GM21381 (cell line): ENCODE measurements at regions not wholly inside any gene's neighbourhood (a gene's known extent, or its start where the extent isn't known, plus 50 kb on each side); places are given as distances from the start of the nearest gene placed in this dataset.
A peak's percentile ranks its signal among the peaks of the same experiment; 100 is the strongest.

Source experiments
- ATAC-seq: cut with Tn5 transposase; IDR thresholded peaks from one replicate; pipeline ENCODE4 v1.9.1; 2021; ENCODE audit warnings: mild to moderate bottlenecking, moderate library complexity; ENCODE audit not compliant: unreplicated experiment

- no peak for ATAC-seq
These were observed 50.9 kb upstream of the RAP1GDS1 start for GRCh38 chr4:98210281-98210680.

GRCh38 chr4:98209111-98209510, 52.1 kb upstream of the RAP1GDS1 start:
- ATAC-seq, result no peak

GRCh38 chr4:98204236-98204553, 57.0 kb upstream of the RAP1GDS1 start:
- peak; percentile 56 for ATAC-seq

GRCh38 chr4:98203332-98204235, 57.6 kb upstream of the RAP1GDS1 start:
- peak; percentile 65 for ATAC-seq

- no peak for ATAC-seq
These were observed 58.3 kb upstream of the RAP1GDS1 start for GRCh38 chr4:98202907-98203306.

GRCh38 chr4:98199247-98199646, 56.0 kb upstream of the STPG2 start:
- ATAC-seq, result no peak

GRCh38 chr4:98195005-98195404, 51.7 kb upstream of the STPG2 start:
- ATAC-seq, result no peak

GRCh38 chr4:98193459-98194105, 50.3 kb upstream of the STPG2 start:
- ATAC-seq, result no peak
